Mesendoderm (in vitro differentiated cells): ENCODE measurements at regions not wholly inside any gene's neighbourhood (a gene's known extent, or its start where the extent isn't known, plus 50 kb on each side); places are given as distances from the start of the nearest gene placed in this dataset.

Experiments used
- DNase-seq: peaks from one replicate; pipeline ENCODE4 v3.0.0; 2013
- H2AK5ac ChIP-seq: 2 replicates; pipeline ENCODE4 v1.6.1; 2013; ENCODE audit warnings: low read length, inconsistent platforms
- H2BK120ac ChIP-seq: 2 replicates; pipeline ENCODE4 v1.6.1; 2013; ENCODE audit warnings: low read depth, mild to moderate bottlenecking, low read length, moderate library complexity, mixed read lengths
- H2BK15ac ChIP-seq: replicated peaks from 2 replicates; pipeline ENCODE4 v1.6.1; 2013; ENCODE audit warnings: low read depth, mild to moderate bottlenecking, moderate library complexity
- H2BK5ac ChIP-seq: 2 replicates; pipeline ENCODE4 v1.6.1; 2013; ENCODE audit warnings: low read length, inconsistent platforms
- H3K18ac ChIP-seq: 2 replicates; pipeline ENCODE4 v1.6.1; 2013; ENCODE audit warnings: mild to moderate bottlenecking, low read length, mixed read lengths
- H3K23ac ChIP-seq: one replicate; pipeline ENCODE4 v1.6.1; 2013; ENCODE audit warnings: low read length
- H3K27ac ChIP-seq: 2 replicates; pipeline ENCODE4 v1.5.1; 2013; ENCODE audit warnings: low read depth, mild to moderate bottlenecking, inconsistent platforms, low read length, moderate library complexity
- H3K27me3 ChIP-seq: 2 replicates; pipeline ENCODE4 v1.6.1; 2013; ENCODE audit warnings: low read length, control low read depth, mild to moderate bottlenecking, inconsistent platforms; ENCODE audit not compliant: insufficient read depth, poor library complexity
- H3K36me3 ChIP-seq: 2 replicates; pipeline ENCODE4 v1.6.1; 2013; ENCODE audit warnings: low read length, inconsistent platforms; ENCODE audit not compliant: control insufficient read depth, insufficient read depth
- H3K4ac ChIP-seq: one replicate; pipeline ENCODE4 v1.6.1; 2013; ENCODE audit warnings: low read depth, mild to moderate bottlenecking, low read length, moderate library complexity
- H3K4me1 ChIP-seq: 2 replicates; pipeline ENCODE4 v1.6.1; 2013; ENCODE audit warnings: low read depth, low read length, inconsistent platforms; ENCODE audit not compliant: control insufficient read depth
- H3K4me2 ChIP-seq: 2 replicates; pipeline ENCODE4 v1.6.1; 2013; ENCODE audit warnings: low read length
- H3K4me3 ChIP-seq: 2 replicates; pipeline ENCODE4 v1.5.1; 2013; ENCODE audit warnings: mild to moderate bottlenecking, low read length
- H3K56ac ChIP-seq: one replicate; pipeline ENCODE4 v1.6.1; 2013; ENCODE audit warnings: low read length
- H3K79me1 ChIP-seq: 2 replicates; pipeline ENCODE4 v1.6.1; 2013; ENCODE audit warnings: low read length, inconsistent platforms
- H3K79me2 ChIP-seq: 2 replicates; pipeline ENCODE4 v1.6.1; 2013; ENCODE audit warnings: mild to moderate bottlenecking, low read length; ENCODE audit not compliant: control insufficient read depth, insufficient read depth
- H3K9ac ChIP-seq: 2 replicates; pipeline ENCODE4 v1.6.1; 2013; ENCODE audit warnings: low read length, inconsistent platforms
- H4K5ac ChIP-seq: one replicate; pipeline ENCODE4 v1.6.1; 2013; ENCODE audit warnings: low read length
- H4K8ac ChIP-seq: one replicate; pipeline ENCODE4 v1.6.1; 2013; ENCODE audit warnings: low read depth, mild to moderate bottlenecking, control low read depth, low read length, moderate library complexity
- WGBS: extraction: QIAGEN DNeasy Blood & Tissue Kit; methylation state at CpG from one replicate; pipeline ENCODE4 v1.1.7; 2013; ENCODE audit warnings: low lambda C conversion rate, missing lambda C conversion rate; ENCODE audit not compliant: insufficient coverage; ENCODE audit errors: extremely low coverage; 5-methylcytosine and 5-hydroxymethylcytosine counted together

- no peaks in the 10 kb centered on the region for H3K27me3 ChIP-seq
- H2BK15ac ChIP-seq: no peak overlapping the region
- no peaks in the 10 kb centered on the region for H3K36me3 ChIP-seq
- H2AK5ac ChIP-seq: no peak overlapping the region
- no peak overlapping the region for H3K56ac ChIP-seq
- no peak for DNase-seq
- H3K27ac ChIP-seq: no peak overlapping the region
- H3K4me1 ChIP-seq: no peaks in the 10 kb centered on the region
- no peaks in the 10 kb centered on the region for H3K79me2 ChIP-seq
- H3K4me3 ChIP-seq: no peak overlapping the region
- no peaks in the 10 kb centered on the region for H3K79me1 ChIP-seq
- no peak overlapping the region for H3K4ac ChIP-seq
- no peak overlapping the region for H2BK5ac ChIP-seq
- H3K18ac ChIP-seq: no peak overlapping the region
- no peak overlapping the region for H2BK120ac ChIP-seq
- H3K4me2 ChIP-seq: no peak overlapping the region
- H3K23ac ChIP-seq: no peak overlapping the region
- H4K5ac ChIP-seq: no peak overlapping the region
- H3K9ac ChIP-seq: no peak overlapping the region
- no peak overlapping the region for H4K8ac ChIP-seq
Measured at GRCh38 chr7:82609746-82610145, 166.2 kb upstream of the CACNA2D1 start.

GRCh38 chr7:82605247-82605864 lies 161.8 kb upstream of the CACNA2D1 start:
- Histone ChIP-seq H3K79me1 (no peaks in the 10 kb centered on the region), H3K27me3 (no peaks in the 10 kb centered on the region), H2BK15ac (no peak overlapping the region), H3K23ac (no peak overlapping the region), H2BK120ac (no peak overlapping the region), H3K4me1 (no peaks in the 10 kb centered on the region), H3K4me2 (no peak overlapping the region), H3K56ac (no peak overlapping the region), H4K8ac (no peak overlapping the region), H3K18ac (no peak overlapping the region), H2AK5ac (no peak overlapping the region), H3K4ac (no peak overlapping the region), H3K9ac (no peak overlapping the region), H3K27ac (no peak overlapping the region), H4K5ac (no peak overlapping the region), H2BK5ac (no peak overlapping the region), H3K4me3 (no peak overlapping the region), H3K36me3 (no peaks in the 10 kb centered on the region), H3K79me2 (no peaks in the 10 kb centered on the region)
- DNase-seq: peak; percentile 59
- no CpG with 5 or more reads among the region's 4 CpGs for WGBS

GRCh38 chr7:82602066-82602465 lies 158.5 kb upstream of the CACNA2D1 start:
- H3K27me3 ChIP-seq: no peaks in the 10 kb centered on the region
- H4K8ac ChIP-seq: no peak overlapping the region
- no peak overlapping the region for H3K4me2 ChIP-seq
- H3K23ac ChIP-seq: no peak overlapping the region
- no peak overlapping the region for H3K4me3 ChIP-seq
- H2AK5ac ChIP-seq: no peak overlapping the region
- no peak overlapping the region for H3K56ac ChIP-seq
- H3K4ac ChIP-seq: no peak overlapping the region
- no peak overlapping the region for H2BK5ac ChIP-seq
- no peak overlapping the region for H2BK120ac ChIP-seq
- no peak overlapping the region for H2BK15ac ChIP-seq
- H3K27ac ChIP-seq: no peak overlapping the region
- no peak overlapping the region for H3K18ac ChIP-seq
- no peak overlapping the region for H3K9ac ChIP-seq
- H3K79me1 ChIP-seq: no peaks in the 10 kb centered on the region
- H3K36me3 ChIP-seq: no peaks in the 10 kb centered on the region
- no CpG with 5 or more reads among the region's 7 CpGs for WGBS
- H3K4me1 ChIP-seq: no peaks in the 10 kb centered on the region
- no peaks in the 10 kb centered on the region for H3K79me2 ChIP-seq
- no peak for DNase-seq
- H4K5ac ChIP-seq: no peak overlapping the region

GRCh38 chr7:82600531-82600930 lies 157.0 kb upstream of the CACNA2D1 start:
- H3K56ac ChIP-seq: no peak overlapping the region
- no peaks in the 10 kb centered on the region for H3K4me1 ChIP-seq
- no peak overlapping the region for H3K9ac ChIP-seq
- H2BK5ac ChIP-seq: no peak overlapping the region
- H3K27ac ChIP-seq: no peak overlapping the region
- no peak overlapping the region for H2AK5ac ChIP-seq
- H2BK120ac ChIP-seq: no peak overlapping the region
- no peaks in the 10 kb centered on the region for H3K27me3 ChIP-seq
- no peak overlapping the region for H3K4me3 ChIP-seq
- H4K8ac ChIP-seq: no peak overlapping the region
- no peak overlapping the region for H3K18ac ChIP-seq
- no CpG with 5 or more reads among the region's 3 CpGs for WGBS
- H2BK15ac ChIP-seq: no peak overlapping the region
- no peak overlapping the region for H3K4ac ChIP-seq
- H3K36me3 ChIP-seq: no peaks in the 10 kb centered on the region
- no peaks in the 10 kb centered on the region for H3K79me1 ChIP-seq
- no peaks in the 10 kb centered on the region for H3K79me2 ChIP-seq
- H3K23ac ChIP-seq: no peak overlapping the region
- no peak overlapping the region for H4K5ac ChIP-seq
- no peak overlapping the region for H3K4me2 ChIP-seq
- no peak for DNase-seq

- Histone ChIP-seq H3K4me3 (no peak overlapping the region), H3K36me3 (no peaks in the 10 kb centered on the region), H3K23ac (no peak overlapping the region), H3K27ac (no peak overlapping the region), H3K9ac (no peak overlapping the region), H2BK5ac (no peak overlapping the region), H3K79me2 (no peaks in the 10 kb centered on the region), H2BK15ac (no peak overlapping the region), H3K79me1 (no peaks in the 10 kb centered on the region), H2BK120ac (no peak overlapping the region), H3K18ac (no peak overlapping the region), H3K56ac (no peak overlapping the region), H2AK5ac (no peak overlapping the region), H3K4me2 (no peak overlapping the region), H4K8ac (no peak overlapping the region), H3K4me1 (no peaks in the 10 kb centered on the region), H4K5ac (no peak overlapping the region), H3K4ac (no peak overlapping the region), H3K27me3 (no peaks in the 10 kb centered on the region)
- DNase-seq: no peak
Measured at GRCh38 chr7:82599895-82600294, 156.3 kb upstream of the CACNA2D1 start.

GRCh38 chr7:82598958-82599357 lies 155.4 kb upstream of the CACNA2D1 start:
- H2BK120ac ChIP-seq: no peak overlapping the region
- no CpG with 5 or more reads among the region's 1 CpG for WGBS
- no peak overlapping the region for H2BK5ac ChIP-seq
- no peak overlapping the region for H3K56ac ChIP-seq
- no peak overlapping the region for H2BK15ac ChIP-seq
- no peak overlapping the region for H3K27ac ChIP-seq
- H3K4ac ChIP-seq: no peak overlapping the region
- no peaks in the 10 kb centered on the region for H3K36me3 ChIP-seq
- no peaks in the 10 kb centered on the region for H3K79me1 ChIP-seq
- H3K18ac ChIP-seq: no peak overlapping the region
- no peaks in the 10 kb centered on the region for H3K27me3 ChIP-seq
- H3K4me3 ChIP-seq: no peak overlapping the region
- no peak overlapping the region for H4K5ac ChIP-seq
- no peak for DNase-seq
- H3K4me1 ChIP-seq: peaks cover 3% of the 10 kb centered on the region
- no peak overlapping the region for H2AK5ac ChIP-seq
- H3K79me2 ChIP-seq: no peaks in the 10 kb centered on the region
- H4K8ac ChIP-seq: no peak overlapping the region
- H3K23ac ChIP-seq: no peak overlapping the region
- no peak overlapping the region for H3K4me2 ChIP-seq
- H3K9ac ChIP-seq: no peak overlapping the region
